H1 (cell line): ENCODE measurements at regions not wholly inside any gene's neighbourhood (a gene's known extent, or its start where the extent isn't known, plus 50 kb on each side); places are given as distances from the start of the nearest gene placed in this dataset.

Experiments
- CTCF ChIA-PET: fragments of 300-600 bp; sonication (Branson Sonifier 250); formaldehyde crosslinking; loops from one replicate; lab custom pipeline; 2021; ENCODE audit not compliant: partially characterized antibody; lab: Charles Lee
- POLR2A ChIA-PET: fragments of 300-600 bp; sonication (Branson Sonifier 250); formaldehyde crosslinking; loops from one replicate; lab custom pipeline; 2021; ENCODE audit warnings: inconsistent platforms; ENCODE audit not compliant: partially characterized antibody; lab: Charles Lee
- DNase-seq, 2 experiments: peaks; one replicate each; pipeline versions ENCODE4 v3.0.0 to v3.0.0-alpha.2; 2010 to 2022; ENCODE audit warnings: low spot score in 2 of 2, low read depth in 1 of 2, mixed read lengths in 1 of 2
- FAIRE-seq: peaks from 2 replicates; lab custom pipeline; 2011; peaks lifted over from hg19 to GRCh38; lab: Jason Lieb, UNC
- H2AFZ ChIP-seq: 2 replicates; pipeline ENCODE4 v1.8.1; 2012; ENCODE audit warnings: low read length, inconsistent platforms
- H2AK5ac ChIP-seq: 2 replicates; pipeline ENCODE4 v1.6.1; 2013; ENCODE audit warnings: low read depth, low read length
- H2BK120ac ChIP-seq: replicated peaks from 2 replicates; pipeline ENCODE3; 2013; ENCODE audit warnings: low read depth, low read length, inconsistent platforms
- H2BK12ac ChIP-seq: 2 replicates; pipeline ENCODE4 v1.6.1; 2013; ENCODE audit warnings: low read depth, low read length
- H2BK15ac ChIP-seq: 2 replicates; pipeline ENCODE4 v1.6.1; 2013; ENCODE audit warnings: low read length
- H2BK20ac ChIP-seq: 2 replicates; pipeline ENCODE4 v1.6.1; 2013; ENCODE audit warnings: low read length
- H2BK5ac ChIP-seq: 2 replicates; pipeline ENCODE4 v1.6.1; 2013; ENCODE audit warnings: low read depth, low read length
- H3K14ac ChIP-seq: 2 replicates; pipeline ENCODE4 v1.6.1; 2013; ENCODE audit warnings: inconsistent platforms; ENCODE audit not compliant: insufficient read length
- H3K18ac ChIP-seq: 2 replicates; pipeline ENCODE4 v1.6.1; 2013; ENCODE audit warnings: low read length; ENCODE audit errors: extremely low read depth
- H3K23ac ChIP-seq: 2 replicates; pipeline ENCODE4 v1.6.1; 2013; ENCODE audit warnings: inconsistent platforms; ENCODE audit not compliant: insufficient read length
- H3K23me2 ChIP-seq: 2 replicates; pipeline ENCODE4 v1.6.1; 2013; ENCODE audit warnings: low read depth, low read length
- H3K27ac ChIP-seq: 2 replicates; pipeline ENCODE4 v1.6.1; 2011; ENCODE audit warnings: low read depth, low read length, inconsistent platforms
- H3K27me3 ChIP-seq, 4 experiments: replicated peaks in 1 of 4; 1 replicate in 1 of 4; 2 replicates in 3 of 4; pipeline versions ENCODE4 v1.6.1 to v1.8.1; 2011 to 2013; ENCODE audit warnings: low read length in 3 of 4, mild to moderate bottlenecking in 3 of 4, inconsistent platforms in 2 of 4, mixed read lengths in 2 of 4, moderate library complexity in 1 of 4; ENCODE audit not compliant: control insufficient read depth in 3 of 4, insufficient read depth in 3 of 4; ENCODE audit errors: extremely low read depth in 1 of 4
- H3K36me3 ChIP-seq, 4 experiments: 2 replicates each; pipeline versions ENCODE4 v1.6.1 to v1.8.1; 2011 to 2013; ENCODE audit warnings: mild to moderate bottlenecking in 4 of 4, low read length in 3 of 4, moderate library complexity in 2 of 4, control low read depth in 1 of 4, inconsistent platforms in 1 of 4; ENCODE audit not compliant: insufficient read depth in 4 of 4, control insufficient read depth in 2 of 4
- H3K4ac ChIP-seq: replicated peaks from 2 replicates; pipeline ENCODE3; 2013; ENCODE audit warnings: low read length, low read depth, mixed read lengths, inconsistent platforms; ENCODE audit not compliant: insufficient read length
- H3K4me1 ChIP-seq, 4 experiments: replicated peaks in 1 of 4; 1 replicate in 1 of 4; 2 replicates in 3 of 4; pipeline versions ENCODE4 v1.6.1 to v1.8.1; 2011 to 2013; ENCODE audit warnings: low read length in 3 of 4, inconsistent platforms in 2 of 4, mixed read lengths in 1 of 4; ENCODE audit not compliant: insufficient read depth in 4 of 4, control insufficient read depth in 3 of 4
- H3K4me2 ChIP-seq, 2 experiments: 2 replicates each; pipeline versions ENCODE4 v1.6.1 to v1.8.1; 2011 to 2013; ENCODE audit warnings: low read depth in 2 of 2, low read length in 2 of 2, control low read depth in 1 of 2, inconsistent platforms in 1 of 2, mild to moderate bottlenecking in 1 of 2; ENCODE audit not compliant: insufficient read depth in 1 of 2
- H3K4me3 ChIP-seq, 4 experiments: fragments of 200-600, 300-600 bp in 1 of 4; sonication (generic), shearing (Covaris generic), sonication (Bioruptor Twin) in 1 of 4; 2 replicates each; pipeline versions ENCODE4 v1.5.1 to v1.8.1; 2011 to 2016; ENCODE audit warnings: low read length in 4 of 4, low read depth in 3 of 4, control low read depth in 2 of 4, inconsistent platforms in 2 of 4, mild to moderate bottlenecking in 2 of 4, mixed read lengths in 1 of 4, moderate library complexity in 1 of 4; ENCODE audit not compliant: insufficient read depth in 2 of 4; ENCODE audit errors: extremely low read depth in 1 of 4
- H3K56ac ChIP-seq: replicated peaks from 2 replicates; pipeline ENCODE3; 2013; ENCODE audit warnings: low read depth, mild to moderate bottlenecking, mixed read lengths, low read length, inconsistent platforms; ENCODE audit not compliant: insufficient read length
- H3K79me1 ChIP-seq: 2 replicates; pipeline ENCODE4 v1.6.1; 2013; ENCODE audit warnings: low read depth, low read length, control low read depth
- H3K79me2 ChIP-seq, 2 experiments: 2 replicates each; pipeline versions ENCODE4 v1.6.1 to v1.8.1; 2012 to 2013; ENCODE audit warnings: low read length in 2 of 2, mild to moderate bottlenecking in 2 of 2, inconsistent platforms in 1 of 2; ENCODE audit not compliant: insufficient read depth in 2 of 2, control insufficient read depth in 1 of 2
- H3K9ac ChIP-seq, 4 experiments: replicated peaks in 1 of 4; 1 replicate in 1 of 4; 2 replicates in 3 of 4; pipeline versions ENCODE4 v1.6.1 to v1.8.1; 2011 to 2013; ENCODE audit warnings: low read depth in 3 of 4, low read length in 3 of 4, control low read depth in 2 of 4, mild to moderate bottlenecking in 2 of 4, moderate library complexity in 2 of 4, inconsistent platforms in 1 of 4; ENCODE audit errors: extremely low read depth in 1 of 4
- H3K9me3 ChIP-seq, 2 experiments: 2 replicates each; pipeline versions ENCODE4 v1.6.1 to v1.8.1; 2012 to 2013; ENCODE audit warnings: mild to moderate bottlenecking in 2 of 2, moderate library complexity in 2 of 2, control low read depth in 1 of 2, inconsistent platforms in 1 of 2, low read depth in 1 of 2, low read length in 1 of 2, mixed read lengths in 1 of 2; ENCODE audit not compliant: insufficient read depth in 2 of 2
- H4K20me1 ChIP-seq, 2 experiments: replicated peaks in 1 of 2; 2 replicates each; pipeline versions ENCODE3 to v1.8.1; 2011 to 2013; ENCODE audit warnings: inconsistent platforms in 2 of 2, low read length in 2 of 2, mild to moderate bottlenecking in 1 of 2; ENCODE audit not compliant: insufficient read depth in 2 of 2, control insufficient read depth in 1 of 2
- H4K5ac ChIP-seq: 2 replicates; pipeline ENCODE4 v1.6.1; 2013; ENCODE audit warnings: low read length, low read depth, mixed read lengths, inconsistent platforms; ENCODE audit not compliant: insufficient read length
- H4K8ac ChIP-seq: 2 replicates; pipeline ENCODE4 v1.8.0; 2013; ENCODE audit warnings: mild to moderate bottlenecking, moderate library complexity, low read length, inconsistent platforms; ENCODE audit not compliant: insufficient read depth; ENCODE audit errors: extremely low read depth
- H4K91ac ChIP-seq: replicated peaks from 2 replicates; pipeline ENCODE3; 2013; ENCODE audit warnings: low read length, mixed read lengths, inconsistent platforms; ENCODE audit not compliant: insufficient read length
- PHF8 ChIP-seq: fragments of 200-600 bp; sonication (generic); conservative IDR thresholded peaks from 2 replicates; pipeline ENCODE4 v1.7.1; 2012; ENCODE audit warnings: low read depth, mild to moderate bottlenecking, inconsistent platforms, low read length, moderate library complexity
- POLR2AphosphoS5 ChIP-seq: IDR thresholded peaks from 2 replicates; pipeline ENCODE4 v1.6.1; 2011; ENCODE audit warnings: low read depth, low read length
- RNF2 ChIP-seq: fragments of 200-900, 300-1000 bp; sonication (generic); IDR thresholded peaks from 2 replicates; pipeline ENCODE4 v1.7.1; 2016; ENCODE audit warnings: borderline replicate concordance, low read depth, mild to moderate bottlenecking, antibody characterized with exemption, low read length; ENCODE audit not compliant: poor library complexity, severe bottlenecking; ENCODE audit errors: missing control alignments
- SP4 ChIP-seq: IDR thresholded peaks from 2 replicates; pipeline ENCODE4 v1.6.1; 2012; ENCODE audit warnings: low read length, inconsistent platforms
- YY1 ChIP-seq: IDR thresholded peaks from 2 replicates; pipeline ENCODE4 v1.6.1; 2011; ENCODE audit warnings: low read depth, mild to moderate bottlenecking, low read length
- ZNF274 ChIP-seq: IDR thresholded peaks from 2 replicates; pipeline ENCODE4 v1.7.0; 2012; ENCODE audit warnings: low read length, borderline replicate concordance; ENCODE audit errors: extremely low read depth
- WGBS, 2 experiments: shearing (Covaris generic) in 1 of 2; methylation state at CpG; one replicate each; pipeline versions ENCODE4 v1.1.6 to v1.1.7; 2013 to 2015; ENCODE audit warnings: low lambda C conversion rate in 2 of 2, mixed read lengths in 2 of 2, inconsistent platforms in 1 of 2, low coverage in 1 of 2, missing lambda C conversion rate in 1 of 2; ENCODE audit not compliant: insufficient replicate concordance in 2 of 2, insufficient coverage in 1 of 2, insufficient read length in 1 of 2; ENCODE audit errors: extremely low coverage in 1 of 2, missing lambda C conversion rate in 1 of 2; 5-methylcytosine and 5-hydroxymethylcytosine counted together

GRCh38 chr18:25895518-25895917 lies 194.9 kb downstream of the SS18 start:
- Histone ChIP-seq H4K91ac (no peak overlapping the region), H3K4me1 (no peaks in the 10 kb centered on the region), H4K5ac (no peak overlapping the region), H2BK5ac (no peak overlapping the region), H3K23me2 (no peaks in the 10 kb centered on the region), H3K4me2 (no peak overlapping the region), H3K56ac (no peak overlapping the region), H2BK12ac (no peak overlapping the region), H3K27me3 (no peaks in the 10 kb centered on the region), H2AK5ac (no peak overlapping the region), H2BK20ac (no peak overlapping the region), H2BK15ac (no peak overlapping the region), H4K8ac (no peak overlapping the region), H2AFZ (no peak overlapping the region), H3K79me2 (no peaks in the 10 kb centered on the region), H3K9me3 (no peaks in the 10 kb centered on the region), H3K79me1 (no peaks in the 10 kb centered on the region), H2BK120ac (no peak overlapping the region), H3K9ac (no peak overlapping the region), H3K4ac (no peak overlapping the region), H3K27ac (no peak overlapping the region), H3K4me3 (no peak overlapping the region), H3K18ac (no peak overlapping the region), H4K20me1 (no peaks in the 10 kb centered on the region), H3K23ac (no peak overlapping the region), H3K36me3 (no peaks in the 10 kb centered on the region), H3K14ac (no peak overlapping the region)
- ChIA-PET CTCF (interaction anchor here (0.6 to 5.8 kb wide), 18 partner anchors 11 to 893 kb away, joined by 3 to 48 read pairs (median 3); no protein-coding TSS in a partner anchor), POLR2A (no interaction called here)
- DNase-seq, result no peak
- FAIRE-seq, result no peak
- 70% methylated on average over 3 of the region's 3 CpGs; no CpG with 5 or more reads in 1 of the 2 experiments for WGBS, 2 experiments
- no peak for TF ChIP-seq YY1
- TF ChIP-seq PHF8, result no peak
- TF ChIP-seq RNF2, result no peak
- TF ChIP-seq SP4, result no peak
- no peak for TF ChIP-seq POLR2AphosphoS5
- no peak for TF ChIP-seq ZNF274
